Fibroblast of pulmonary artery (primary cell): ENCODE measurements at regions not wholly inside any gene's neighbourhood (a gene's known extent, or its start where the extent isn't known, plus 50 kb on each side); places are given as distances from the start of the nearest gene placed in this dataset.

Experiments used
- DNase-seq: peaks from one replicate; pipeline ENCODE4 v3.0.0-alpha.2; 2010; ENCODE audit warnings: low read depth
- H3K4me3 ChIP-seq: replicated peaks from 2 replicates; pipeline ENCODE4 v1.5.1; 2011; ENCODE audit warnings: low read depth, mild to moderate bottlenecking, control low read depth, low read length, moderate library complexity
- CTCF ChIP-seq: IDR thresholded peaks from 2 replicates; pipeline ENCODE4 v1.5.1; 2011; ENCODE audit warnings: mild to moderate bottlenecking, control low read depth, low read length, inconsistent platforms; ENCODE audit errors: missing control alignments

DNA sequence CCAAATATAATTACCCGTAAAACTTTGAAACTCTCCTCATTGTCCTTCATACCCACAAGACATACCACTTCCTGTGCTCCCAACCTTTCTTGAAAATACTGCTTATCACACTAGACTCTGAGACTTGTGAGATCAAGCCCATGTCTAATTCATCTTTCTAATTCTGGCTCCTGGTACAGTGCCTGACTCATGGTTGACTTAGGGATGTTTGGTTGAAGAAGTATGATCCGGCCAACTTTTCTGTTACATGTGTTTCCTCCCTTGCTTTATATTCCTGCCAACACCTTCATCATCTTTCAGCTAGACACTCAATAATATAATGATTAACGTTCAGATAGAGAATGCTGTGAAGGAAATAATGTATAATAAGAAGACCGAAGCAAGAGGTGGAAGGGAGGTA is 58.2 kb downstream of the MEX3B start:
- no peak for TF ChIP-seq CTCF
- no peak overlapping the region for H3K4me3 ChIP-seq
- no peak for DNase-seq

DNA sequence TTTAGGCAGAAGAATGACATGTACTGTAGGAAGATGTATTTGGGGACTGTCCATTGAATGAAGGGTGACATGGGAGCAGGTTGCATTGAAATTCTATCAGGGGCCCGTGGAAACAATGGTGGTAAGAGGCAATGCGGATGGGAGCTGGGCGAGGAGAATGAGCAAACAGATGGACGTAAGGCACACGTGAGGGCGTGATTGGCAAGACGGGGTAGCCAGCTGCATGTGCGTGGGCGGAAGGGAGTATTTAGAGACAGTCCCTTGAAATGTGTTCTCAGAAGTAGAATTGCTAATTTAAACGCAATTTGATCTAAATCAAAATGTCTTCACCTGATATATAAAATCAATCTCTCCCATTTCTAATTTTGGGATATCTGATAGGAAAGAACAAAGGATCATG is 62.3 kb downstream of the MEX3B start:
- no peak for DNase-seq
- no peak for TF ChIP-seq CTCF
- no peak overlapping the region for H3K4me3 ChIP-seq

- no peak overlapping the region for H3K4me3 ChIP-seq
- TF ChIP-seq CTCF = no peak
These were observed 63.0 kb downstream of the MEX3B start for GRCh38 chr15:81982808-81983207.

GRCh38 chr15:81981908-81982307 is 63.9 kb downstream of the MEX3B start:
- no peak overlapping the region for H3K4me3 ChIP-seq
- no peak for TF ChIP-seq CTCF
- DNase-seq = no peak

More at GRCh38 chr15:81982808-81983207, 63.0 kb downstream of the MEX3B start:
- DNase-seq = no peak

- no peak for TF ChIP-seq CTCF
- no peak for DNase-seq
- H3K4me3 ChIP-seq = no peak overlapping the region
These were observed 68.4 kb downstream of the MEX3B start for GRCh38 chr15:81977464-81977863.

DNA sequence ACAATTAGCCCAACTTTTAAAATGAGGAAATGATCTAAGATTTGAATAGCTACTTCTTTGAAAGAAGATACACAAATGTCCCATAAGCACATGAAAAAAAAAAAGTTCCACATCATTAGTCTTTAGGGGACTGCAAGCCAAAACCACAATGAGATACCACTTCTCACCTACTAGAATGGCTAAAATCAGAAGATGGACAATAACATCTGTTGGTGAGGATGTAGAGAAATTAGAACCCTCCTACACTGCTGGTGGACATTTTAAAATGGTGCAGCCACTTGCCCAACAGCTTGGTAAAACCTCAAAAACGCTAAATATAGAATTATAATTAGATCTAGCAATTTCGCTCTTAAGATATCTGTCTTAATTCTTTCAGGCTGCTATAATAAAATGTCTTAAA is 77.1 kb downstream of the MEX3B start:
- no peak overlapping the region for H3K4me3 ChIP-seq
- DNase-seq = no peak
- no peak for TF ChIP-seq CTCF

GRCh38 chr15:81966631-81967030 is 79.2 kb downstream of the MEX3B start:
- no peak overlapping the region for H3K4me3 ChIP-seq
- no peak for DNase-seq
- TF ChIP-seq CTCF = no peak
